ENCODE measurements at regions not wholly inside any gene's neighbourhood (a gene's known extent, or its start where the extent isn't known, plus 50 kb on each side); places are given as distances from the start of the nearest gene placed in this dataset.

GRCh38 chr6:71033890-71034289 is 77.0 kb upstream of the B3GAT2 start:
- Histone ChIP-seq H3K36me3 (ENCODE audit: insufficient read depth) (no peaks in the 10 kb centered on the region), H3K9ac (no peak overlapping the region), H3K27me3 (ENCODE audit: insufficient read depth, low read depth) (no peaks in the 10 kb centered on the region), H3K27ac (no peak overlapping the region), H2AFZ (ENCODE audit: low read depth) (no peak overlapping the region), H3K4me3 (IDR thresholded peaks at IDR 0.05; ENCODE audit: insufficient read depth, low read depth, low read length) (no peak overlapping the region), H3K79me2 (ENCODE audit: insufficient read depth, low read depth) (no peaks in the 10 kb centered on the region), H3K4me2 (no peak overlapping the region), H3K4me1 (ENCODE audit: low read depth, poor library complexity, severe bottlenecking) (no peaks in the 10 kb centered on the region), H4K20me1 (ENCODE audit: insufficient read depth) (no peaks in the 10 kb centered on the region)
- TF ChIP-seq CTCF (conservative IDR thresholded peaks at IDR 0.05; ENCODE audit: low read depth, low read length): no peak

GRCh38 chr6:71034563-71035345 is 77.9 kb upstream of the B3GAT2 start:
- no peaks in the 10 kb centered on the region for H3K79me2 ChIP-seq (ENCODE audit: insufficient read depth, low read depth)
- H3K4me3 ChIP-seq (IDR thresholded peaks at IDR 0.05; ENCODE audit: insufficient read depth, low read depth, low read length): no peak overlapping the region
- no peak for TF ChIP-seq CTCF (conservative IDR thresholded peaks at IDR 0.05; ENCODE audit: low read depth, low read length)
- no peaks in the 10 kb centered on the region for H3K36me3 ChIP-seq (ENCODE audit: insufficient read depth)
- H3K4me2 ChIP-seq: no peak overlapping the region
- no peak overlapping the region for H3K27ac ChIP-seq
- H2AFZ ChIP-seq (ENCODE audit: low read depth): no peak overlapping the region
- no peaks in the 10 kb centered on the region for H4K20me1 ChIP-seq (ENCODE audit: insufficient read depth)
- no peaks in the 10 kb centered on the region for H3K4me1 ChIP-seq (ENCODE audit: low read depth, poor library complexity, severe bottlenecking)
- no peaks in the 10 kb centered on the region for H3K27me3 ChIP-seq (ENCODE audit: insufficient read depth, low read depth)
- no peak overlapping the region for H3K9ac ChIP-seq

GRCh38 chr6:71035871-71036270 is 79.0 kb upstream of the B3GAT2 start:
- no peak for TF ChIP-seq CTCF (conservative IDR thresholded peaks at IDR 0.05; ENCODE audit: low read depth, low read length)
- H3K79me2 ChIP-seq (ENCODE audit: insufficient read depth, low read depth): no peaks in the 10 kb centered on the region
- no peak overlapping the region for H2AFZ ChIP-seq (ENCODE audit: low read depth)
- no peak overlapping the region for H3K27ac ChIP-seq
- no peak overlapping the region for H3K9ac ChIP-seq
- no peak overlapping the region for H3K4me2 ChIP-seq
- no peak overlapping the region for H3K4me3 ChIP-seq (IDR thresholded peaks at IDR 0.05; ENCODE audit: insufficient read depth, low read depth, low read length)
- H3K36me3 ChIP-seq (ENCODE audit: insufficient read depth): no peaks in the 10 kb centered on the region
- no peaks in the 10 kb centered on the region for H4K20me1 ChIP-seq (ENCODE audit: insufficient read depth)
- no peaks in the 10 kb centered on the region for H3K4me1 ChIP-seq (ENCODE audit: low read depth, poor library complexity, severe bottlenecking)
- H3K27me3 ChIP-seq (ENCODE audit: insufficient read depth, low read depth): no peaks in the 10 kb centered on the region

GRCh38 chr6:71038711-71039344 is 82.0 kb upstream of the B3GAT2 start:
- Histone ChIP-seq H3K4me1 (ENCODE audit: low read depth, poor library complexity, severe bottlenecking) (no peaks in the 10 kb centered on the region), H3K4me3 (IDR thresholded peaks at IDR 0.05; ENCODE audit: insufficient read depth, low read depth, low read length) (no peak overlapping the region), H3K36me3 (ENCODE audit: insufficient read depth) (no peaks in the 10 kb centered on the region), H3K27ac (no peak overlapping the region), H3K4me2 (no peak overlapping the region), H3K9ac (no peak overlapping the region), H3K79me2 (ENCODE audit: insufficient read depth, low read depth) (no peaks in the 10 kb centered on the region), H2AFZ (ENCODE audit: low read depth) (no peak overlapping the region), H4K20me1 (ENCODE audit: insufficient read depth) (no peaks in the 10 kb centered on the region), H3K27me3 (ENCODE audit: insufficient read depth, low read depth) (no peaks in the 10 kb centered on the region)
- TF ChIP-seq CTCF (conservative IDR thresholded peaks at IDR 0.05; ENCODE audit: low read depth, low read length): no peak
